ENCODE measurements at regions not wholly inside any gene's neighbourhood (a gene's known extent, or its start where the extent isn't known, plus 50 kb on each side); places are given as distances from the start of the nearest gene placed in this dataset.
"Not testable (repeated sequence)": the region's sequence is repeated elsewhere in the genome, so short reads cannot be mapped to it uniquely, and the experiment has no call there.

DNA sequence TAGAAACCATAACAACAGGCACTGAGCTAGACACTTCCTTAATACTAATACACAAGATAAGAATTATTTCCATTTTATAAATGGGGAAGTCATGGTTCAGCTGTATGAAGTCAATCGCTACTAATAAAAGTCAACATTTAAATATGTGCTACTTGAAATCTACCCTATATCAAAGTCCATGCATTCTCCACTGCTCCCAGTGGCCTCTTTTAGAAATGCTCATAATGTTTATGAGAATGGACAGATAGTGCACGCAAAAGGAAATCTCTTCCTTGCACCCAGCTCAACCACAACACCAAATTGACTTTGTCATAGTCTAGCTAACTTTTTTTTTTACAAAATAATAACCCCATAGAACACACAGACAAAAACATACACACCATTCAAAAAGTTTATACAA, 281.7 kb upstream of the CXADR start:
- no peak for DNase-seq

DNA sequence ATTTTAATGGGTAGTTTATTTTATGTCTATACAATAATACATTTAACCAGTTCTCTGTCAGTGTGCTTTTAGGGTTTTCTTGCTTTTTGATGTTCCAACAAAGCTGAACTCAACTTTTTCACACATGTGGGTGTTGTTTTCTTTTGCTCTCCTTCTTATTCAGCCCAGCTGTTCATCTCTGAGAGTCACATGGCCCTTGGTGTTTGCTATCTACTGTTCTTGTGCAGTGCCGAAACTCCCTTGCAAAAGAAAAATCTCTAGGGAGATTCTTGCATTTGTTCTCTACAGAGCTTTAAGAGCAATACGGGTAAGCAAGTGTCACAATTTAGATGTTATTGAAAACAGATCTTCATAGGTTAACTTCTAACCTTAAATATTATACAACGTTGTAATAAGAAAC, 281.1 kb upstream of the CXADR start:
- no peak for DNase-seq

DNA sequence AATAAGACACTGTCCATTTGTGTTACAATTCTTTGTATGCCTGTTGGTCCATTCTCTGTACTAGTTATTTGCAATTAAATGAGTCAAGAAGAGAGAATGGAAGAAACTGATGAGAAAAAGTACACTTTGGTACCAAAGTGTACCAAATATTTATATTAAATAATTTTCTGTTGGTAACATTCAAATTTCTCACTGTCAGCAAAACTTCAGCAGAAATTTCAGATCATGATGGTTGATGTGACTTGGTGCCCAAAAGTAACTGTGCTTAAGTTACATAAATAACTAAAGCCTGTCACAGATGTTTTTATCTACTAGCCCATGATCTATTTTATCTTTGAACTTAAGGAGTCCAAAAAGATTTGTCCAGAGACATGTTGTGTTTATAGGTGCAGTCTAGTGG, 274.4 kb upstream of the CXADR start:
- DNase-seq = no peak

- no peak for DNase-seq
These were observed 262.0 kb upstream of the CXADR start for GRCh38 chr21:17250778-17251241.

- DNase-seq = no peak
These were observed 255.1 kb upstream of the CXADR start for GRCh38 chr21:17257784-17258183.

GRCh38 chr21:17264182-17264581, 248.7 kb upstream of the CXADR start:
- DNase-seq = no peak

- DNase-seq = no peak
These were observed 243.1 kb upstream of the CXADR start for GRCh38 chr21:17269760-17270159.

DNA sequence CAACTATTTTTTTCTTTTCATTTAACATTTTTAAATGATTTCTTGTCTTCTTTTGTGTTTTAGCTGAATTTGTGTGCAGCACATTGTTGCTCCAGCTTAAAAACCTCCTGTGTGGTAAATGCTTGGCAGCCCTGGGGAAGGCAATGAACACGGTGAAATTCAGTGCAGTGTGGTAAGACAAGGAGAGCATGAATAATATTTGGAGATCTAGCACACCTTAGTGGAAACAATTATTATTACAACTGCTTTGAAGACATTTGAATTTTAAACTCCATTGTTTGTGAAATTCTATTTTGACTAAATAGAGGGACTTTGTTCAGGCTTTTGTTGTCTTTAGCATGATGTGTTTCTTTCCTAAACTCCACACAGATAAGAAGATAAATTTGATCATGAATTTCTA, 242.6 kb upstream of the CXADR start:
- DNase-seq = no peak

GRCh38 chr21:17279663-17280062, 233.2 kb upstream of the CXADR start:
- DNase-seq = no peak

DNA sequence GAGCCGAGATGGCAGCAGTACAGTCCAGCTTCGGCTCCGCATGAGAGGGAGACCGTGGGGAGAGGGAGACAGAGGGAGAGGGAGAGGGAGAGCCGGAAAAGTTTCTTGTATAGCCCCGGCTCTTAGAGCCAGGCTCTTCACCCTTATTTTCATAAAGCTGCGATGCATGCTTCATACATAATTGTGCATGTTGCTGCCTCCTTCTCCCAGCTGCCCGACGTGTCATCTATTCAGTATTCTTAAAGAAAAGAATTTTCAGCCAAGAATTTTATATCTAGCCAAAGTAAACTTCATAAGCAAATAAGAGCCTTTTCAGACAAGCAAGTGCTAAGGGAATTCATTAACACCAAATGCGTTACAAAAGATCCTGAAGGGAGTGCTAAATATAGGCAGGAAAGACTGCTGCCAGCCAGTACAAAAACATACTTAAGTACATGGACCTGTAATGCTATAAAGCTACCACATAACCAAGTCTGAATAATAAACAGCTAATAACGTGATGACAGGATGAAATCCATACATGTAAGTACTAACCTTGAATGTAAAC, 219.8 kb upstream of the CXADR start:
- not testable (repeated sequence) for DNase-seq

GRCh38 chr21:17295997-17296396, 216.8 kb upstream of the CXADR start:
- DNase-seq = no peak

GRCh38 chr21:17299576-17299975, 213.3 kb upstream of the CXADR start:
- DNase-seq = not testable (repeated sequence)

DNA sequence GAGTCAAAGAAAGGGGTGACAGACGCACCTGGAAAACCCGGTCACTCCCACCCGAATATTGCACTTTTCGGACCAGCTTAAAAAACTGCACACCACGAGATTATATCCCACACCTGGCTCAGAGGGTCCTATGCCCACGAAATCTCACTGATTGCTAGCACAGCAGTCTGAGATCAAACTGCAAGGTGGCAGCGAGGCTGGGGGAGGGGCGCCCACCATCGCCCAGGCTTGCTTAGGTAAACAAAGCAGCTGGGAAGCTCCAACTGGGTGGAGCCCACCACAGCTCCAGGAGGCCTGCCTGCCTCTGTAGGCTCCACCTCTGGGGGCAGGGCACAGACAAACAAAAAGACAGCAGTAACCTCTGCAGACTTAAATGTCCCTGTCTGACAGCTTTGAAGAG, 185.1 kb upstream of the CXADR start:
- not testable (repeated sequence) for DNase-seq

GRCh38 chr21:17334484-17334883, 178.4 kb upstream of the CXADR start:
- DNase-seq = no peak

DNA sequence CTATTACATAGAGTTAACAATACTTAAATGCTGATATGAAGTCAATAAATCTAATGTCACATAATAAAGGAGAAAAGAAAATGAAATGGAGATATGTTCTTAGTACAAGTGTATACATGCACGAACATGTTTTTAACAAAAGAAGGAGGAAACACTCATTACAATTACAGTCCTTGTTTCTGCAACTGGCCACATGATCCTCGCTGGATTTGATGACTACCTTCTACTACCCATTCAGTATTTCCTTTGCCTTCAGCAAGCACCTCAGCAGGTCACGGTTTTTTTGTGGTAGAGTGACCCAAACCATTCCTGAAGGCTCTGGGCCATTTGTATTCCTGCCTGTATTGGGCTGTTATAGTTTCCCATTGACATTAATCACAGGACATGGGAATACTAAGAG, 172.8 kb upstream of the CXADR start:
- DNase-seq = no peak

GRCh38 chr21:17343055-17343454, 169.8 kb upstream of the CXADR start:
- no peak for DNase-seq

GRCh38 chr21:17348357-17348756, 164.5 kb upstream of the CXADR start:
- no peak for DNase-seq

DNA sequence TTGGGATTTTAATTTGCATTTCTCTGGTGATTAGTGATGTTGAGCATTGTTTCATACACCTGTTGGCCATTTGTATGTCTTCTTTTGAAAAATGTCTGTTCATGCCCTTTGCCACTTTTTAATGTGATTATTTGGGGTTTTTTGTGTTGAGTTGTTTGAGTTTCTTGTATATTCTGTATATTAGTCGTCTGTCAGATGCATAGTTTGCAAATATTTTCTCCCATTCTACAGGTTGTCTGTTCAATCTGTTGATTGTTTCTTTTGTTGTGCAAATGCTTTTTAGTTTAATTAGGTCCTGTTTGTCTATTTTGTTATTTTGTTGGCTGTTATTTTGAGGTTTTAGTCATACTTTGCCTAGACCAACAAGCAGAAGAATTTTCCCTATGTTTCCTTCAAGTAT, 164.0 kb upstream of the CXADR start:
- DNase-seq = no peak

- DNase-seq = no peak
These were observed 161.1 kb upstream of the CXADR start for GRCh38 chr21:17351766-17352165.

GRCh38 chr21:17352996-17353655, 159.7 kb upstream of the CXADR start:
- no peak for DNase-seq

DNA sequence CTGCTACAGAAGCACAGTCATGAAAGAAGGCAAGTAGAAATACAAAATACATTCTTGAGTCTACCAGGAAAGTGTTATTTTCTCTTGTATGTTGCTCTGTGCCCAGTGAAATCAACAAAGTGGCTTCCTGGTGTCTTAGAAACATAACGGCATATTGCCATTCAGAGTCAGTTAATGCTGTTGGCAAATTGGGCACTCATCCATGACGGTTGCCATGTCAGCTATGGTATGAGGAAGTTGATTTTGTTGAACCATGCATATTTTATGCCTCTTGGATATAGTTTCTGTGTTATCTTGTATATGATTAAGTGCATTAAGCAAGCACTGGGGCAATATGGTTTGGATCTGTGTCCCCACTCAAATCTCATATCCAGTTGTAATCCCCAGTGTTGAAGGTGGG, 153.1 kb upstream of the CXADR start:
- no peak for DNase-seq

DNA sequence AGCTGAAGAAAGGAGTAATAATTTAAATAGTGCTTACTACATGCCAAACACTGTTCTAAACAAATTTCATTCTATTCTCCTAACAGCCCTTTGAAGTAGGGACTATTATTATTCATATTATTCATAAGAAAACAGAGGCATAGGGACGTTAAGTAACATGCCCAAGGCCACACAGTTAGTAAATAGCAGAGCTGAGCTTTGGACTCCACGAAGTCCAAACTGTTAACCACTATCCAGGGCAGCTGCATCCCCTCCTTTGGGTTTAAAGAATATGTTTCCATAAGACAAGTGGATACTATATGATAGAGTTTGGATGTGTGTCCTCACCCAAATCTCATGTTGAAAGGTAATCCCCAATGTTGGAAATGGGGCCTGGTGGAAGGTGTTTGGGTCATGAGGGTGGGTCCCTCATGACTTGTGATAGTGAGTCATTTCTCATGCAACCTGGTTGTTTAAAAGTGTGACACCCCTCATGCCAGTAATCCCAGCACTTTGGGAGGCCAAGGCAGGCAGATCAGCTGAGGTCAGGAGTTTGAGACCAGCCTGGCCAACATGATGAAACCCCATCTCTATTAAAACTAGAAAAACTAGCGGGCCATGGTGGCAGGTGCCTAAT, 144.0 kb upstream of the CXADR start:
- DNase-seq = no peak

DNA sequence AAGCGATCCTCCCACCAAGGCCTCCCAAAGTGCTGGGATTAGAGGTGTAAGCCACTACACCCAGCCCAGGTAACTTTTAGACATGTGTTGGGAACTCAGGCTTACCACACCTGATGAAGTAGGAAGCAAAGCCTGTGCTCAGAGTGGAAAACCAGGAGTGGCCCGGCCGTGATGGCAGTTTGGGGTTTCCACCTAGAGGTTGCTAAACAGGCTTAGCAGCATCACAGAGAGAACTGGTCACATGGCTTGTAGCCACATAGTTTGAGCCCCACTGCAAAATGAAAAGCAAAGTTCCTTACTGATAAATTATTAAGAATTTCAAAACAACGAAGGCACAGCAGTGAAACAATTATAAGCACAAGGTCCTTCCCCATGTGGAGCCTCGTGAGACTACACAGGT, 142.6 kb upstream of the CXADR start:
- no peak for DNase-seq

GRCh38 chr21:17370916-17371315, 141.9 kb upstream of the CXADR start:
- no peak for DNase-seq

GRCh38 chr21:17371450-17371849, 141.4 kb upstream of the CXADR start:
- DNase-seq = no peak

Measured in CD4-positive, alpha-beta T cell treated with Interleukin-21 for 1 hour (primary cell).